ENCODE measurements at regions not wholly inside any gene's neighbourhood (a gene's known extent, or its start where the extent isn't known, plus 50 kb on each side); places are given as distances from the start of the nearest gene placed in this dataset.

DNA sequence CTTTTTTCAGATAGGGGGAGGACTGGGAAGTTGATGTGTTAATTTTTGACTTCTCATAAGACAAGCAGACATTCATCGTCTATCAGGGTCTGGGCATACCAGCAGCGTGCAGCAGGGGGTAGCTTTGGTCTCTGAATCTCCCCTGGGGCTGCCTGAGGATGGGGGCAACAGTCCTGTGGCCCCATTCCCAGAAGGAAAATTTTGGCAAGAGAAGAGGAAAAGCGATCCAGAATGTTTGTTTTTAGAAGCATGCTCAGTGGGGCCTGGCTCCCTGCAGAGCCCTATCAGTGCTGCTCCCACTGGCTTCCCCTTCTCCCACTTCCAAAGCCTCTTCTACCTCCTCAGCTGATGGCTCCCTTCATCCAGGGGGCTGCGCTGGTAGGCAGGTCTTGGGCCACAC lies 194.8 kb upstream of the IL12B start:
- no peak for DNase-seq (ENCODE audit: extremely low read depth, low read depth, low spot score)

DNA sequence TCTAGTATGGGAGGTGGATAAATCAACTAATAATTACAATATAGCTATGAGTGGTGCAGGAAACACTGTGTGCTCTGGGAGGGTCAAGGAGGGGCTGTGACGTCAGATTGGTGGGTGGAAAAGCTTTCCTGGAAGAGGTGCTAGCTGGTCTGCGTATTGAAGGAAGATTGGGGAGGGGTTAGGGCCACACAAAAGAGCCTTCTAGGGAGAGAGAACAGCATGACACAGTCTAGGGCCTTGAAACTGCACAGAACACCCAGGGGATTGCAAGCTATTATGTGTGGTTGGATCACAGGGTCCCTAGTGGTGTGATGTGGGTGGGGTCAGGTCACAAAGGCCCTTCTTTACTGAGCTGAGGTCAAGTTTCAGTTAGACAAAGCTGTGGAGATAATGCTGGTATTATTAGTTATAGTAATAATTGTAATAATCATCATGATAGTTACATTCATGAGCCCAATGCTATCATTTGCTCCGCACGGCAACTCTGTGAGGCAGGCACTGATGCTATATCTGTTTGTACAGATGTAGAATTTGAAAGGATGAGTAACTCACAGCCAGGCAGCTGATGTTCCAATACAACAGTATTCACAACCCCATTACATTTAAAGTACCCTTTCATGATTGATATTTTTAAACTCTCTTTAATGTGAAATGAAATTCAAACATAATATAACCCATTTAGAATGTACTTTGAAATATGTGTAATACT lies 197.4 kb upstream of the IL12B start:
- DNase-seq (ENCODE audit: extremely low read depth, low read depth, low spot score): no peak

- no peak for DNase-seq (ENCODE audit: extremely low read depth, low read depth, low spot score)
Measured at GRCh38 chr5:159531554-159532105, 201.3 kb upstream of the IL12B start.

DNA sequence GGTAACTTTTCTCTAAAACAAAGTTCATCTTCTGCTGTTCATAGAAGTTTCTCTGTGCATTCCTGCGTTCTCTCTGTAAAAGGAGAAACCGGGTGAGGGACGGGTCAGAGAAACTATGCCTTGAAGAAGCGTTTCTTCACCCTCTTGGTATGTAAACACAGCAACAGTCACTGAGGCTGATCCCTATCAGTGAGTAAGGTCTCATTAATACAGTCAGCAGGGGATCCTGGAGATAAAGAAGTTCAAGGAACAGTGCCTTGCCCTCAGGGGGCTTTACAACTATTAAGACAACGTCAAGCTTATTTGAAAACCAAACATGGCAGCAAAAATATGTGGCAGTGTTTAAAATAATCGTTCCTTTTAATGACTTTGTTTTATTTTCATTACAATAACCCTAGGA lies 202.9 kb upstream of the IL12B start:
- DNase-seq (ENCODE audit: extremely low read depth, low read depth, low spot score): no peak

DNA sequence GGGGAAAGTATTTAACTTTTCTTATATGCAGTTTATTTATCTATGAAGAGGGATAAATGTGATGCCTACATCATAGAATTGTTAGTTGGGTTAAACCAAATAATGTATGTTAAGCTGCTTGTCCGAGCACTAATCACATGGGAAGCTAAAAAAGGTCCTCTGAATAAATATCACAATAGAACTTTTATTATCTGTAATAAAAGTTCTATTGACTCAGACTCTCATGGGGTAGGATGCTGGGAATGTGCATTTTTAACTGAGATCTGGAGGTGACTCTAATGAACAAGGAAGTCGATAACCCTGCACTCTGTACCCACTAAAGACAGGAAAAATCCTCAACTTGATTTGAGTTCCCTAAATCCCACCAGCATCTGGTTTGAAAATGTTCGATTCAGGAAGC lies 205.9 kb upstream of the IL12B start:
- no peak for DNase-seq (ENCODE audit: extremely low read depth, low read depth, low spot score)

- DNase-seq (ENCODE audit: extremely low read depth, low read depth, low spot score): no peak
Measured at GRCh38 chr5:159536646-159537045, 206.4 kb upstream of the IL12B start.

- DNase-seq (ENCODE audit: extremely low read depth, low read depth, low spot score): no peak
Measured at GRCh38 chr5:159539678-159540077, 209.4 kb upstream of the IL12B start.

GRCh38 chr5:159543326-159543725 lies 213.0 kb upstream of the IL12B start:
- DNase-seq (ENCODE audit: extremely low read depth, low read depth, low spot score): no peak

DNA sequence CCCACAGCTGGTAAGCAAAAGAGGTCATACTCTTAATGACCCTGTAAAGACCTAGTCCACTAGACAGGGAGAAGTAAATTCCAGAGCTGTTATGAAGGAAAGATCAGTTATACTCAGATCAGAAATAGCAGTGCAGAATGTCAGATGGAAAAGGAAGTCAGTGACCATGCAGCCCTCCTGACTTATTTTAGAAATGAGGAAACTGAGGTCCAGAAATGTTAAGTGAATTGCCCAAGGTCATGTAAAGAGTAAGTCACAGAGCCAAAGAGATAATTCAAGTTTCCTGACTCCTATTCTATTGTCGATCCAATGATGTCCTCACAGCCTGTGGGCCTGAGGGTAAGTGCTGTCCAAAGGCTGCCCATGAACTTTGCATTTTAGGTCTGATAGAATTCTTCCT lies 214.9 kb upstream of the IL12B start:
- no peak for DNase-seq (ENCODE audit: extremely low read depth, low read depth, low spot score)

GRCh38 chr5:159547466-159548195 lies 217.3 kb upstream of the IL12B start:
- DNase-seq (ENCODE audit: extremely low read depth, low read depth, low spot score): no peak

DNA sequence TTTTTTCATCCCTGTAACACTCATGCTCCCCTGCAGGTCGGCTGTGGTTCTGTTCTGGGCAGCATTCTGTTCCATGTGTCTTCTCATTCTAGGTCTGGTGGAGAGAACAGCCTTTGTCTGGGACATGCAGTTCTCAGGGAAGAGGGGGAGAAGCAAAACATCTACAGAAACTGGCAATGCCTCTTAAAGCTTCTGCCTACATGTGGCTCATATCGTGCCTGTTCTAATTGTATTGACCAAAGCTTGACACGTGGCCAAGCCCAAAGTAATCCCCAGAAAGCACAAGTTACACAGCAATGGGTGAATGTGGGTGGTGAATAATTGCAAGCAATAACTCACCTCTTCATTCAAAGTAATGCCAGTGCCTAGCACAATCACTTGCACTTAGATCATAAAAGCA lies 218.2 kb upstream of the IL12B start:
- DNase-seq (ENCODE audit: extremely low read depth, low read depth, low spot score): no peak

GRCh38 chr5:159549046-159549445 lies 218.8 kb upstream of the IL12B start:
- DNase-seq (ENCODE audit: extremely low read depth, low read depth, low spot score): no peak

- no peak for DNase-seq (ENCODE audit: extremely low read depth, low read depth, low spot score)
Measured at GRCh38 chr5:159550951-159551350, 220.7 kb upstream of the IL12B start.

DNA sequence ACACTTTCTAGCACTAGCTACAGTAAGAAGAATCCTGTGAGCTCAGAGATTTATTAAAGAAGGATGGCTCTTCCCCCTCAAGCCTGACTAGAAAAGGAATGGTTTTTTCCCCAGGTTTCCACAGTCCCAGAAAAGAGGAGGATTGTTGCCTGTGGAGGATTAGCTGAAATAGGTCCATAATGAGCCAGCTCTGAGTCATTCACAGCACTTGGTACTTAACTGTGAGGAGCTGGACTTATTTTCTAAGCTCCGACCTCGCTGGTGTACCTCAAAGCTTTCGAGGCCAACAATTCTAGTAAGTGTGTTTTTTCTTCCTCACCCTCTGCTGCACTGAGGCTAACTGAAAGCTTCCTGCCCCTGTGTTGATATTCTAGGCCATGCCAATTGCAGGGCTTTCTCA lies 222.5 kb upstream of the IL12B start:
- DNase-seq (ENCODE audit: extremely low read depth, low read depth, low spot score): no peak

GRCh38 chr5:159553792-159554191 lies 223.5 kb upstream of the IL12B start:
- DNase-seq (ENCODE audit: extremely low read depth, low read depth, low spot score): no peak

DNA sequence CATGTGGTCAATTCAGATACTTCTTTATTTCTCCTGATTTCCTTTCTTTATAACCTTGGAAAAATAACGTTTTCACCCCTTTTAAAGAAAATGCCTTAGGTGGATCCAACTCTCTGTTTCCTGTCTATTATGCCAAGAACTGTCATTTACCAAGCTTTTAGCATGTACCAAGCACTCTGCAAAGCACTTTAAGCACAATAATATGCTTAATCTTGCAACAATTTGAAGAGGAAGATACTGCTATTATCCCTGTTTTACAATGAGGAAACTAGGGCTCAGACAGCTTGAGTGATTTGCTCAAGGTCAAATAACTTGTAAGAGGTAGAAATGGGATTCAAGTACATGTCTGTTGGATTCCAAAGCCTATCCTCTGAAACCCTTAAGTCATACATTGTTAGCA lies 224.8 kb upstream of the IL12B start:
- no peak for DNase-seq (ENCODE audit: extremely low read depth, low read depth, low spot score)

- DNase-seq (ENCODE audit: extremely low read depth, low read depth, low spot score): no peak
Measured at GRCh38 chr5:159559337-159559736, 229.1 kb upstream of the IL12B start.

DNA sequence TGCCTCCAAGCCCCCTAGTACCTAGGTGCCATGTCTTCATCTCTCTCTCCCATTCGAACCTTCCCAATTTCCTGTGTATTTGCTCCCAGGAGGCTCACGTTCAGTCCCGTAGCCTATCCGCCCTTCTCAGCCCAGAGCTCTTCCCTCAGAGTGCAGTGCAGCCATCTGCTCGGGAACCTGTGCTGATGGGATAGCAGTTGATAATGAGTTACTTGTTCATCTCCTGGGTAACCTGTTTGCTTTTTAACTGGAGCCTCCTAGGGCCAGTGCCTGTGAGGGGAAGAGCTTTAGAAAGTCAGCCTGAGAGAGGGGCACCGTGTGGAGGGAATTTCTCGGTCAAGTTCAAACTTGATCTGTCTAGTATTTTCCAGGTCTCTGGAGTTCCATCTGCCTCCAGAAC lies 229.8 kb upstream of the IL12B start:
- DNase-seq (ENCODE audit: extremely low read depth, low read depth, low spot score): no peak

- DNase-seq (ENCODE audit: extremely low read depth, low read depth, low spot score): no peak
Measured at GRCh38 chr5:159564031-159564430, 233.7 kb upstream of the IL12B start.

DNA sequence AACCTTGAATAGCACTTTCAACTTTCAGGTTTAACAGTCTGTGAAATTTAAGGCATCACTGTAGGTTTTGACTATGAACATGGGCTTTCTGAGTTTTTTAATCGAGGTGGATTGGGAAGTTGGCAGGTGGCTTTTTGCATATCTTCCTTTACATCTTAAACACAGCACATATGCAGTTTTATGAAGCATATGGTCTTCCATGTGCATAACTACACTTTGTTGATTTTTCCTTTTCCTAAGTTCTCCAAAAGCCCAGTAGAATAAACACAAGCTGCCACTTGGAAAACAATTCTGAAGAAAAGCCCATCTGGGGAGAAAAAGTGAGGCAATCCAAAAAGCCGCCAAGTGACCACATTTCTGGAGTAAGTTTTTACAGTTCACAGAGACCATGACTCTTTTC lies 236.5 kb upstream of the IL12B start:
- no peak for DNase-seq (ENCODE audit: extremely low read depth, low read depth, low spot score)

- DNase-seq (ENCODE audit: extremely low read depth, low read depth, low spot score): no peak
Measured at GRCh38 chr5:159567461-159567860, 237.2 kb upstream of the IL12B start.

DNA sequence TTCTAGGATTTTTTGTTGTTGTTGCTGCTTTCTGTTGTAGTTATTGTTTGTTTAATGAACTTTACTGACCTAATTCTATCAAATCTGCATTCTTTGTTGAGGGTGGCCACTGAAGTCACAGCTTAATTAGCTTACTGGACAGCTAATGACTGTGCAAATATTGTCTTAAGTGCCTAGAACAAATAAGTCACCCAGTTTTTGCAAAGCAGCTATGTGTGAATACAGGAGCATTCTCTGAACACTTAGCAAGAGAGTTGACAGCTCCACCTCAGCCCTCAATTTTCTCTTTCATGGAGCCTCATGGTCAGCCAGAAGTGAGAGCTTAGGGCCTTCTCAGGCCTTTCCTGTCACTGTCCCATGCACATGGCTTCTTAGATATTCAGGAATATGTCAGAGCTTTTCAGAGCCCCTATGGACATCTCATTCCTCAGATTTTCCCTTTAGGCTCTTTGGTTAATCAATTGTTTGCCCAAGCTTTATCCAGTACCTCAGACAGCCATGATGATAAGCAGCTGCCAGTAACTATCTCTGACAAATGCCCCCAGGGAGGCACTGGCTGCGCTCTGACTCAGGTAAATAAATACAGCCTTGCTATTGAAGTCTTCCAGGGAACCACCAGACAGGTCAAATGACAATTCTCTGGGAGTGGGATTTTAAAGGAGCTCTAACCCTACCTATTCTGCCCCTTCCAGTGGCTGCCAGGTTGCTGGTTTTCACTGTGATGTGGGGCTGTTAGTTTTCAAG lies 241.4 kb upstream of the IL12B start:
- no peak for DNase-seq (ENCODE audit: extremely low read depth, low read depth, low spot score)

All from glomerular endothelial cell (primary cell).